Prostate gland (tissue), 2 donors: ENCODE measurements at regions not wholly inside any gene's neighbourhood (a gene's known extent, or its start where the extent isn't known, plus 50 kb on each side); places are given as distances from the start of the nearest gene placed in this dataset.

Experiments used
- CTCF ChIP-seq, 4 experiments: fragments of 200-600 bp in 2 of 4; fragments of 450-650 bp in 2 of 4; sonication (generic) in 2 of 4; IDR thresholded peaks; 1 replicate in 3 of 4; 2 replicates in 1 of 4; pipeline ENCODE4 v1.5.1; 2016 to 2019; ENCODE audit warnings: antibody characterized with exemption in 4 of 4, mild to moderate bottlenecking in 2 of 4, moderate library complexity in 2 of 4
- POLR2A ChIP-seq: fragments of 450-650 bp; IDR thresholded peaks from one replicate; pipeline ENCODE4 v1.6.1; 2016; ENCODE audit warnings: antibody characterized with exemption, mild to moderate bottlenecking
- POLR2AphosphoS5 ChIP-seq: sonication (generic); formaldehyde crosslinking; IDR thresholded peaks from one replicate; pipeline ENCODE4 v1.6.1; 2017; ENCODE audit warnings: antibody characterized with exemption

GRCh38 chr9:86638109-86638508 is 283.9 kb upstream of the TUT7 start:
- TF ChIP-seq CTCF (IDR thresholded peaks at IDR 0.05) (no peak), POLR2A (no peak), POLR2AphosphoS5 (no peak)
